ENCODE measurements at regions not wholly inside any gene's neighbourhood (a gene's known extent, or its start where the extent isn't known, plus 50 kb on each side); places are given as distances from the start of the nearest gene placed in this dataset.

GRCh38 chr2:18643326-18644114, 54.2 kb upstream of the NT5C1B start:
- no peak overlapping the region for H3K9ac ChIP-seq (ENCODE audit: low read length in 5 of 5)
- H3K36me3 ChIP-seq (ENCODE audit: control insufficient read depth in 5 of 5, insufficient read depth in 5 of 5, low read length in 5 of 5) = no peaks in the 10 kb centered on the region
- no peak overlapping the region for H3K4me3 ChIP-seq (ENCODE audit: low read depth in 1 of 5, low read length in 5 of 5)
- H3K27me3 ChIP-seq (ENCODE audit: control insufficient read depth in 5 of 5, insufficient read depth in 4 of 5, low read length in 5 of 5) = no peaks in the 10 kb centered on the region
- peaks cover 0 to 3% (median 0%) of the 10 kb centered on the region in 5 donors for H3K9me3 ChIP-seq (ENCODE audit: control insufficient read depth in 5 of 5, low read length in 5 of 5)
- peaks cover 0 to 3% (median 0%) of the 10 kb centered on the region in 5 donors for H3K4me1 ChIP-seq (ENCODE audit: control insufficient read depth in 5 of 5, insufficient read depth in 5 of 5, low read length in 5 of 5)
- H3K27ac ChIP-seq (ENCODE audit: low read depth, low read length) = no peak overlapping the region

GRCh38 chr2:18641823-18642222, 52.5 kb upstream of the NT5C1B start:
- no peak overlapping the region for H3K9ac ChIP-seq (ENCODE audit: low read length in 5 of 5)
- no peaks in the 10 kb centered on the region for H3K36me3 ChIP-seq (ENCODE audit: control insufficient read depth in 5 of 5, insufficient read depth in 5 of 5, low read length in 5 of 5)
- H3K4me3 ChIP-seq (ENCODE audit: low read depth in 1 of 5, low read length in 5 of 5) = no peak overlapping the region
- H3K27ac ChIP-seq (ENCODE audit: low read depth, low read length) = no peak overlapping the region
- H3K4me1 ChIP-seq (ENCODE audit: control insufficient read depth in 5 of 5, insufficient read depth in 5 of 5, low read length in 5 of 5) = peaks cover 0 to 3% (median 0%) of the 10 kb centered on the region in 5 donors
- peaks cover 0 to 10% (median 4%) of the 10 kb centered on the region in 5 donors for H3K9me3 ChIP-seq (ENCODE audit: control insufficient read depth in 5 of 5, low read length in 5 of 5)
- H3K27me3 ChIP-seq (ENCODE audit: control insufficient read depth in 5 of 5, insufficient read depth in 4 of 5, low read length in 5 of 5) = no peaks in the 10 kb centered on the region

- no peak overlapping the region for H3K27ac ChIP-seq (ENCODE audit: low read depth, low read length)
Observed at GRCh38 chr2:18639756-18640453, 50.5 kb upstream of the NT5C1B start.

More at GRCh38 chr2:18639756-18640453, 50.5 kb upstream of the NT5C1B start:
- Histone ChIP-seq H3K9me3 (ENCODE audit: control insufficient read depth in 5 of 5, low read length in 5 of 5) (peaks cover 0 to 14% (median 7%) of the 10 kb centered on the region in 5 donors), H3K4me1 (ENCODE audit: control insufficient read depth in 5 of 5, insufficient read depth in 5 of 5, low read length in 5 of 5) (peaks cover 0 to 3% (median 0%) of the 10 kb centered on the region in 5 donors), H3K4me3 (ENCODE audit: low read depth in 1 of 5, low read length in 5 of 5) (no peak overlapping the region), H3K36me3 (ENCODE audit: control insufficient read depth in 5 of 5, insufficient read depth in 5 of 5, low read length in 5 of 5) (no peaks in the 10 kb centered on the region), H3K9ac (ENCODE audit: low read length in 5 of 5) (no peak overlapping the region), H3K27me3 (ENCODE audit: control insufficient read depth in 5 of 5, insufficient read depth in 4 of 5, low read length in 5 of 5) (no peaks in the 10 kb centered on the region)

Data from subcutaneous abdominal adipose tissue (tissue), 5 donors.